Neural progenitor cell (in vitro differentiated cells): ENCODE measurements at regions not wholly inside any gene's neighbourhood (a gene's known extent, or its start where the extent isn't known, plus 50 kb on each side); places are given as distances from the start of the nearest gene placed in this dataset.

Experiments
- DNase-seq: peaks from one replicate; pipeline ENCODE4 v3.0.0-alpha.2; 2016; ENCODE audit warnings: low spot score
- H2AFZ ChIP-seq: fragments of 200-600 bp; sonication (generic); replicated peaks from 2 replicates; pipeline ENCODE4 v1.6.1; 2016; ENCODE audit warnings: antibody characterized with exemption
- H3F3A ChIP-seq: fragments of 200-600 bp; sonication (generic); 2 replicates; pipeline ENCODE4 v1.6.1; 2016; ENCODE audit warnings: antibody characterized with exemption, low read depth
- H3K27ac ChIP-seq: fragments of 200-600 bp; sonication (generic); 2 replicates; pipeline ENCODE4 v1.5.1; 2016; ENCODE audit warnings: mild to moderate bottlenecking
- H3K27me3 ChIP-seq: fragments of 200-600 bp; sonication (generic); 2 replicates; pipeline ENCODE4 v1.6.1; 2016; ENCODE audit warnings: mild to moderate bottlenecking, moderate library complexity
- H3K36me3 ChIP-seq: fragments of 200-600 bp; sonication (generic); 2 replicates; pipeline ENCODE4 v1.5.1; 2016
- H3K4me1 ChIP-seq: fragments of 200-600 bp; sonication (generic); 2 replicates; pipeline ENCODE4 v1.6.1; 2016; ENCODE audit warnings: mixed run types
- H3K4me2 ChIP-seq: fragments of 200-600 bp; sonication (generic); 2 replicates; pipeline ENCODE4 v1.6.1; 2016
- H3K4me3 ChIP-seq: fragments of 200-600 bp; sonication (generic); 2 replicates; pipeline ENCODE4 v1.5.1; 2016
- H3K79me2 ChIP-seq: fragments of 200-600 bp; sonication (generic); 2 replicates; pipeline ENCODE4 v1.6.1; 2016; ENCODE audit warnings: low read depth
- H3K9ac ChIP-seq: fragments of 200-600 bp; sonication (generic); 2 replicates; pipeline ENCODE4 v1.6.1; 2016
- H3K9me3 ChIP-seq: fragments of 200-600 bp; sonication (generic); 2 replicates; pipeline ENCODE4 v1.5.1; 2016; ENCODE audit warnings: low read depth
- H4K20me1 ChIP-seq: fragments of 200-600 bp; sonication (generic); 2 replicates; pipeline ENCODE4 v1.6.1; 2016; ENCODE audit warnings: low read depth
- H3K27ac Mint-ChIP-seq: 3 replicates; pipeline ENCODE4 v1.8.0; 2021; ENCODE audit warnings: mixed read lengths
- H3K27me3 Mint-ChIP-seq: 2 replicates; pipeline ENCODE4 v1.8.0; 2022; ENCODE audit warnings: low read depth, mild to moderate bottlenecking, inconsistent platforms, moderate library complexity, mixed read lengths; ENCODE audit not compliant: insufficient read depth
- H3K36me3 Mint-ChIP-seq: 3 replicates; pipeline ENCODE4 v1.8.0; 2021; ENCODE audit warnings: mixed read lengths
- H3K4me1 Mint-ChIP-seq: 3 replicates; pipeline ENCODE4 v1.8.0; 2021; ENCODE audit warnings: mixed read lengths
- H3K4me3 Mint-ChIP-seq: 3 replicates; pipeline ENCODE4 v1.8.0; 2021; ENCODE audit warnings: mild to moderate bottlenecking, moderate library complexity, mixed read lengths
- H3K9me3 Mint-ChIP-seq: 3 replicates; pipeline ENCODE4 v1.8.0; 2020; ENCODE audit warnings: mixed read lengths
- EZH2 ChIP-seq: fragments of 200-600 bp; sonication (generic); IDR thresholded peaks from 2 replicates; pipeline ENCODE4 v1.6.1; 2017; ENCODE audit warnings: antibody characterized with exemption, mild to moderate bottlenecking, moderate library complexity
- EZH2phosphoT487 ChIP-seq: fragments of 200-600 bp; sonication (generic); IDR thresholded peaks from 2 replicates; pipeline ENCODE4 v1.6.1; 2017; ENCODE audit warnings: antibody characterized with exemption
- TF ChIP-seq, protein P1 (sequence below): fragments of 200-600 bp; sonication (generic); IDR thresholded peaks from 2 replicates; pipeline ENCODE4 v1.5.1; 2017; ENCODE audit warnings: antibody characterized with exemption, mild to moderate bottlenecking

DNA sequence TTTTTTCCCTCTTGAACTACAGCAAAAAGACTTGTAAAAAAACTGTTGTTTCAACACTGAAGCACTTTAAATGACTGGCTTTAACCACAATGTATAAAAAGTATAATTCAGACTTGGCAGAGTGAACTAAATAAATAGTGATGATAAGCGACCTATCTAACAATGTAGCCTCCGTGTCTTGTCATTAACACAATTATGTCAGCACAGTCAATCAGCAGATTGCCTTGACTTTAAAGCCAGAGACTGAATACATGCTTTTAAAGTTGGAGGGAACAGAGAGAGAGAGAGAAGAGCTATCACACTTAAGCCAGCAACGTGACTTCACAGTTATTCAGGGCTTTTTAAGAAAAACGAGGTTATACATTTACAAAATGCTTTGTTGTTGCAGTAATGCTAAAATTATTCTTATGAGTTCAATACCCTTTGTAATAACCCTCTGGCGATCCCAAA, 378.1 kb downstream of the LMO4 start:
- Histone ChIP-seq H3K4me2 (no peak overlapping the region), H3K9ac (no peak overlapping the region), H3K9me3 (no peaks in the 10 kb centered on the region), H2AFZ (no peak overlapping the region), H3K27me3 (no peaks in the 10 kb centered on the region), H3K4me1 (peaks cover 4% of the 10 kb centered on the region), H4K20me1 (no peaks in the 10 kb centered on the region), H3F3A (no peaks in the 10 kb centered on the region), H3K36me3 (no peaks in the 10 kb centered on the region), H3K79me2 (no peaks in the 10 kb centered on the region), H3K27ac (no peak overlapping the region), H3K4me3 (no peak overlapping the region)
- DNase-seq: no peak
- H3K9me3 Mint-ChIP-seq: peaks cover 5% of the 10 kb centered on the region
- no peaks in the 10 kb centered on the region for H3K27me3 Mint-ChIP-seq
- TF ChIP-seq EZH2 (no peak), EZH2phosphoT487 (no peak)
- TF ChIP-seq, protein P1, sequence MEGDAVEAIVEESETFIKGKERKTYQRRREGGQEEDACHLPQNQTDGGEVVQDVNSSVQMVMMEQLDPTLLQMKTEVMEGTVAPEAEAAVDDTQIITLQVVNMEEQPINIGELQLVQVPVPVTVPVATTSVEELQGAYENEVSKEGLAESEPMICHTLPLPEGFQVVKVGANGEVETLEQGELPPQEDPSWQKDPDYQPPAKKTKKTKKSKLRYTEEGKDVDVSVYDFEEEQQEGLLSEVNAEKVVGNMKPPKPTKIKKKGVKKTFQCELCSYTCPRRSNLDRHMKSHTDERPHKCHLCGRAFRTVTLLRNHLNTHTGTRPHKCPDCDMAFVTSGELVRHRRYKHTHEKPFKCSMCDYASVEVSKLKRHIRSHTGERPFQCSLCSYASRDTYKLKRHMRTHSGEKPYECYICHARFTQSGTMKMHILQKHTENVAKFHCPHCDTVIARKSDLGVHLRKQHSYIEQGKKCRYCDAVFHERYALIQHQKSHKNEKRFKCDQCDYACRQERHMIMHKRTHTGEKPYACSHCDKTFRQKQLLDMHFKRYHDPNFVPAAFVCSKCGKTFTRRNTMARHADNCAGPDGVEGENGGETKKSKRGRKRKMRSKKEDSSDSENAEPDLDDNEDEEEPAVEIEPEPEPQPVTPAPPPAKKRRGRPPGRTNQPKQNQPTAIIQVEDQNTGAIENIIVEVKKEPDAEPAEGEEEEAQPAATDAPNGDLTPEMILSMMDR: no peak
- no peak overlapping the region for H3K4me3 Mint-ChIP-seq
- H3K36me3 Mint-ChIP-seq: peaks cover 2% of the 10 kb centered on the region
- H3K27ac Mint-ChIP-seq: no peak overlapping the region
- no peaks in the 10 kb centered on the region for H3K4me1 Mint-ChIP-seq

DNA sequence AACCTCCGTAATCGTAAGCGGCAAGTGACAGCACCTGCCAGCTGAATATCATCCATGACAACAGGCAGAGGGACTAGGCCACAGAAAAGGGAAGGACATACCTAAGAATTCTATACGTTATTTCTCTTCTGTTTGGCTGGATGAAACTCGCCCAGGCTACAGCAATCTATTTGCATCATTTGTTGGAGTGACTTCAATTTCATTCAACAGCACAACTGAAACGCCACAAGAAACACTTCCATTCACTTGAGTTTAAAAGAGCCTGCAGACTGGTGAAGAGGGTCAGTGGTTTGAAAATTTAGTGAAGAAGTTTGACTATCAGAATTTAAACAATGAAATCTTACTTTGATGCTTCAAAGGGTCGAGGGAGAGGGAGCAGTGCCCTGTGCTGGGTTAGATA, 378.7 kb downstream of the LMO4 start:
- no peak overlapping the region for H3K9ac ChIP-seq
- no peaks in the 10 kb centered on the region for H3K4me1 Mint-ChIP-seq
- H2AFZ ChIP-seq: no peak overlapping the region
- H4K20me1 ChIP-seq: no peaks in the 10 kb centered on the region
- H3K79me2 ChIP-seq: no peaks in the 10 kb centered on the region
- H3K4me2 ChIP-seq: no peak overlapping the region
- no peak for DNase-seq
- no peak overlapping the region for H3K27ac ChIP-seq
- H3K4me3 ChIP-seq: no peak overlapping the region
- no peaks in the 10 kb centered on the region for H3K27me3 ChIP-seq
- H3K9me3 ChIP-seq: no peaks in the 10 kb centered on the region
- H3K36me3 Mint-ChIP-seq: peaks cover 2% of the 10 kb centered on the region
- H3K9me3 Mint-ChIP-seq: peaks cover 3% of the 10 kb centered on the region
- no peaks in the 10 kb centered on the region for H3K27me3 Mint-ChIP-seq
- H3K4me3 Mint-ChIP-seq: no peak overlapping the region
- peaks cover 10% of the 10 kb centered on the region for H3K4me1 ChIP-seq
- TF ChIP-seq, protein P1: no peak
- TF ChIP-seq EZH2: no peak
- TF ChIP-seq EZH2phosphoT487: no peak
- no peaks in the 10 kb centered on the region for H3K36me3 ChIP-seq
- peaks cover 3% of the 10 kb centered on the region for H3F3A ChIP-seq
- H3K27ac Mint-ChIP-seq: no peak overlapping the region

DNA sequence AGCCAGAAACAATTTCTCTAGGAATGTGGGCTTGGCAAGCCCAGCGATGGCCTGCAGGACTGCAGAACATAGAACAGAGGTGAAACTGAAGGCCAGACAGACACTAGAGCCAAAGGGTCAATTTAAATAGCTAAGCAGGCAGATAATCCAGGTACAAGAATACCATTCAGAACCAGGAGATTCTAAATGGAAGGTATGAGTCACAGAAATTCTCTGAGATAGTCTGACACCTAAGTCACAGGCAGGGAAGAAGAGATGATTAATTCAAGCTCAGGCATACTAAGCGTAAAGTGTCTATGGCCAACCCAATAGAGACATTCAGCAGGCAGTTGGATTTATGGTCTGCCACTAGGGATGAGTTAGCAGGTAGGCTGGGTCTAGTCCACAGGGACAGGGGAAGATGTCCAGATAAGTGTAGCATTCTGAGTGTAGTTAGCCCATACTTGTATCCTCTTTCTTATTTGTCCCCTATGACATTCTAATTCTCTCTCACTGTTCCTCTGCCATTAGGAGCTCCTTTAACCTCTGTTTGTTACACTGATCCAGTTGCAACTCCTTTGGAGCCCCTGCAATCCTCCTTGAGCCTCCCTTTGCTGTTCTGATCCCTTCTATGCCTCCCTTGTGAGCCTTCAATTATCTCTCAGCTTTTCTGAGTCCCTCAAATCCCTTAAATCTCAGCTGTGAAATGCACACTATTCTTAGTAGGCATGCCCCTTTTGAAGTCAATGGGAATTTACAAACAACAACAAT, 383.8 kb downstream of the LMO4 start:
- TF ChIP-seq, protein P1: no peak
- Histone ChIP-seq H3K9ac (no peak overlapping the region), H3K4me1 (peaks cover 18% of the 10 kb centered on the region), H3K36me3 (no peaks in the 10 kb centered on the region), H3K4me3 (no peak overlapping the region), H3K4me2 (peak overlapping the region; percentile 15), H3K9me3 (no peaks in the 10 kb centered on the region), H3F3A (peaks cover 6% of the 10 kb centered on the region), H4K20me1 (no peaks in the 10 kb centered on the region), H3K27me3 (no peaks in the 10 kb centered on the region), H3K27ac (no peak overlapping the region), H3K79me2 (no peaks in the 10 kb centered on the region), H2AFZ (no peak overlapping the region)
- Mint-ChIP-seq H3K36me3 (no peaks in the 10 kb centered on the region), H3K9me3 (no peaks in the 10 kb centered on the region), H3K27me3 (no peaks in the 10 kb centered on the region), H3K4me3 (no peak overlapping the region), H3K4me1 (peaks cover 4% of the 10 kb centered on the region), H3K27ac (no peak overlapping the region)
- DNase-seq: peak; percentile 56
